Chondrocyte (in vitro differentiated cells): ENCODE measurements at regions not wholly inside any gene's neighbourhood (a gene's known extent, or its start where the extent isn't known, plus 50 kb on each side); places are given as distances from the start of the nearest gene placed in this dataset.
"Not testable (repeated sequence)": the region's sequence is repeated elsewhere in the genome, so short reads cannot be mapped to it uniquely, and the experiment has no call there.

Experiments
- DNase-seq: peaks from one replicate; pipeline ENCODE4 v3.0.0; 2021; ENCODE audit warnings: mixed read lengths, low spot score
- H3K27ac Mint-ChIP-seq: one replicate; pipeline ENCODE4 v1.8.0; 2021; ENCODE audit warnings: mild to moderate bottlenecking, moderate library complexity, mixed read lengths; ENCODE audit not compliant: unreplicated experiment
- H3K27me3 Mint-ChIP-seq: 2 replicates; pipeline ENCODE4 v1.8.0; 2021; ENCODE audit warnings: low read depth, mixed read lengths
- H3K36me3 Mint-ChIP-seq: 2 replicates; pipeline ENCODE4 v1.8.0; 2021; ENCODE audit warnings: low read depth, mixed read lengths
- H3K4me1 Mint-ChIP-seq: 2 replicates; pipeline ENCODE4 v1.8.0; 2021; ENCODE audit warnings: low read depth, mild to moderate bottlenecking, mixed read lengths
- H3K4me3 Mint-ChIP-seq: one replicate; pipeline ENCODE4 v1.8.0; 2021; ENCODE audit warnings: mild to moderate bottlenecking, moderate library complexity, mixed read lengths; ENCODE audit not compliant: unreplicated experiment
- H3K9me3 Mint-ChIP-seq: 2 replicates; pipeline ENCODE4 v1.8.0; 2021; ENCODE audit warnings: low read depth, mixed read lengths
- CTCF ChIP-seq: fragments of 200-600 bp; sonication (generic); IDR thresholded peaks from 2 replicates; pipeline ENCODE4 v1.5.0; 2021; ENCODE audit warnings: antibody characterized with exemption, mild to moderate bottlenecking, moderate library complexity

DNA sequence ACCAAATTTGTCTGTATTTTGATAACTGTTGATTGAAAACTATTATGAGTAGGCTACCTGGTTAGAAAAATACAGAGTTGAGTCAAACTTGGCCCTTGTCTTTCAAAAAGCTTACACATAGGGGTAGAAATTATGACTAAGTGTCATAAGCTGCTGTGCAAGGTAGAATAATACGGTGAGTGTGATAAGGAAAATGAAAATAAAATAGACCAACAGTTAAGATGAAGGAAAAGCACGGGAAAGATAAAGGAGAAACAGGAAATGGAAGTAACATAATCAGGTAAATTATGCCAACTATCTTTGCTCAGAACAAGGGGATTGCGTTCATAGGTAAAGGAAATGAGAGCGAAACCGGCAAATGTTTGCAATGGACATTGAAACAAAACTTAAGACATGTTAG lies 302.5 kb downstream of the PCDH7 start:
- Mint-ChIP-seq H3K4me3 (no peak overlapping the region), H3K36me3 (no peaks in the 10 kb centered on the region), H3K27me3 (no peaks in the 10 kb centered on the region), H3K27ac (no peak overlapping the region), H3K4me1 (peaks cover 18% of the 10 kb centered on the region), H3K9me3 (no peaks in the 10 kb centered on the region)
- no peak for TF ChIP-seq CTCF
- DNase-seq: no peak

DNA sequence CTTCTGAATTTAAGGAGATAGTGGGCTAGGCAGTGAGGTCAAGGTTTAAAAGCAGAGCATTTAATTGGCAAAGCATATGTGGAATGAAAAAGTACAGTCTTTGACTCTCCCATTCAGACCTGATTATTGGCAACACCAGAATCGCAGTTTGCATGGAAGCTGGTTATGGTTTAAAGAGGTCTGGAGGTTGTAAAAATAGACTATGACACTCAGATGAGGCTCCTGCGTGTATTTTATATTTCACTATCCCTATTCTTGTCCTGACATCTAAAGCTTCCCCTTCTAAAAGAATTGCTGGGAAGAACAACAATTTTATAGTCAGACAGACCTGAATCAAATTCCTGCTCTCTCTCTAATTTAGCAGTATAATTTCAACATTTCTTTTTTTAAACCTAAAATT lies 302.9 kb downstream of the PCDH7 start:
- H3K27ac Mint-ChIP-seq: no peak overlapping the region
- no peak for DNase-seq
- H3K9me3 Mint-ChIP-seq: no peaks in the 10 kb centered on the region
- no peaks in the 10 kb centered on the region for H3K27me3 Mint-ChIP-seq
- H3K36me3 Mint-ChIP-seq: no peaks in the 10 kb centered on the region
- no peak overlapping the region for H3K4me3 Mint-ChIP-seq
- TF ChIP-seq CTCF: no peak
- peaks cover 14% of the 10 kb centered on the region for H3K4me1 Mint-ChIP-seq

DNA sequence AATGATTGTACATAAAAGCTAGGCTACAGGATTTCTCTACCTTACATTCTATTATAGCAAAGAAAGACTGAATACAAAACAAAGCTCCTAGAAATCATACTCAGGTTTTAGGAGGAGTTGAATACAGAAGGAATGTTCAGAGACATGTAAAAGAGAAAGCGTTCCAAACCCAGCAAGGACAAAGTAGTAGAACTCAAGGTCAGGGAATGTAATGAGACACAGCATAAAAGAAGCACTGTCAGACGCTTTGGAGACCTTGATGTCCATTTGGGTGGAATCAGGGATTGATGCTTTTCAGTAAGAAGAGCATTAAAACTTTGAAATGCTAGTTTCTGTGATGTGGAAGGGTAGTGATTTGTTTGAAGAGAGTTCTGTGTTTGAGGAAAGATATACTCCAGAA lies 303.6 kb downstream of the PCDH7 start:
- H3K27ac Mint-ChIP-seq: no peak overlapping the region
- H3K36me3 Mint-ChIP-seq: no peaks in the 10 kb centered on the region
- no peak for TF ChIP-seq CTCF
- no peak overlapping the region for H3K4me3 Mint-ChIP-seq
- no peaks in the 10 kb centered on the region for H3K9me3 Mint-ChIP-seq
- H3K27me3 Mint-ChIP-seq: no peaks in the 10 kb centered on the region
- H3K4me1 Mint-ChIP-seq: peaks cover 11% of the 10 kb centered on the region
- DNase-seq: no peak

- H3K4me3 Mint-ChIP-seq, H3K27me3 Mint-ChIP-seq, DNase-seq, H3K36me3 Mint-ChIP-seq, H3K9me3 Mint-ChIP-seq, H3K27ac Mint-ChIP-seq, H3K4me1 Mint-ChIP-seq: not testable (repeated sequence)
Measured at GRCh38 chr4:31024781-31025180, 304.6 kb downstream of the PCDH7 start.

GRCh38 chr4:31026256-31026655 lies 306.1 kb downstream of the PCDH7 start:
- Mint-ChIP-seq H3K36me3 (peaks cover 1% of the 10 kb centered on the region), H3K27me3 (no peaks in the 10 kb centered on the region), H3K4me3 (no peak overlapping the region), H3K27ac (no peak overlapping the region), H3K4me1 (no peaks in the 10 kb centered on the region), H3K9me3 (no peaks in the 10 kb centered on the region)
- TF ChIP-seq CTCF: no peak
- DNase-seq: no peak

GRCh38 chr4:31034550-31034949 lies 314.4 kb downstream of the PCDH7 start:
- no peak overlapping the region for H3K27ac Mint-ChIP-seq
- TF ChIP-seq CTCF: no peak
- DNase-seq: no peak
- no peaks in the 10 kb centered on the region for H3K36me3 Mint-ChIP-seq
- H3K27me3 Mint-ChIP-seq: no peaks in the 10 kb centered on the region
- no peak overlapping the region for H3K4me3 Mint-ChIP-seq
- no peaks in the 10 kb centered on the region for H3K4me1 Mint-ChIP-seq
- H3K9me3 Mint-ChIP-seq: no peaks in the 10 kb centered on the region
